C4-2B (cell line): ENCODE measurements at regions not wholly inside any gene's neighbourhood (a gene's known extent, or its start where the extent isn't known, plus 50 kb on each side); places are given as distances from the start of the nearest gene placed in this dataset.

Experiments used
- ZFX ChIP-seq: fragments of 450-650 bp; IDR thresholded peaks from 2 replicates; pipeline ENCODE4 v1.6.1; 2017
- TF ChIP-seq, protein P1 (sequence below): fragments of 450-650 bp; conservative IDR thresholded peaks from 2 replicates; pipeline ENCODE4 v1.5.1; 2017; ENCODE audit warnings: mild to moderate bottlenecking

GRCh38 chr11:71343828-71344400 lies 91.5 kb upstream of the SHANK2 start:
- TF ChIP-seq, protein P1, sequence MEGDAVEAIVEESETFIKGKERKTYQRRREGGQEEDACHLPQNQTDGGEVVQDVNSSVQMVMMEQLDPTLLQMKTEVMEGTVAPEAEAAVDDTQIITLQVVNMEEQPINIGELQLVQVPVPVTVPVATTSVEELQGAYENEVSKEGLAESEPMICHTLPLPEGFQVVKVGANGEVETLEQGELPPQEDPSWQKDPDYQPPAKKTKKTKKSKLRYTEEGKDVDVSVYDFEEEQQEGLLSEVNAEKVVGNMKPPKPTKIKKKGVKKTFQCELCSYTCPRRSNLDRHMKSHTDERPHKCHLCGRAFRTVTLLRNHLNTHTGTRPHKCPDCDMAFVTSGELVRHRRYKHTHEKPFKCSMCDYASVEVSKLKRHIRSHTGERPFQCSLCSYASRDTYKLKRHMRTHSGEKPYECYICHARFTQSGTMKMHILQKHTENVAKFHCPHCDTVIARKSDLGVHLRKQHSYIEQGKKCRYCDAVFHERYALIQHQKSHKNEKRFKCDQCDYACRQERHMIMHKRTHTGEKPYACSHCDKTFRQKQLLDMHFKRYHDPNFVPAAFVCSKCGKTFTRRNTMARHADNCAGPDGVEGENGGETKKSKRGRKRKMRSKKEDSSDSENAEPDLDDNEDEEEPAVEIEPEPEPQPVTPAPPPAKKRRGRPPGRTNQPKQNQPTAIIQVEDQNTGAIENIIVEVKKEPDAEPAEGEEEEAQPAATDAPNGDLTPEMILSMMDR, result peak; percentile 56
- no peak for TF ChIP-seq ZFX
